ENCODE measurements at regions not wholly inside any gene's neighbourhood (a gene's known extent, or its start where the extent isn't known, plus 50 kb on each side); places are given as distances from the start of the nearest gene placed in this dataset.

GRCh38 chr6:163839296-163839695 is 424.8 kb downstream of the QKI start:
- WGBS, 2 donors (ENCODE audit: low coverage in 1 of 2) = 89 to 100% methylated on average over 3 to 5 of the region's 5 CpGs
- in situ Hi-C loops (cut with MboI; ENCODE audit: low pct_ligation_motif_present in 1 of 4, low pct_unique_long_range_greater_than_20kb in 1 of 4, low sequenced_read_pairs in 3 of 4) (no loop called here), intact Hi-C loops (cut with DNase I; ENCODE audit: low total_unique reads) (no loop called here)
- no peaks in the 10 kb centered on the region for H3K36me3 ChIP-seq
- H3K27me3 ChIP-seq = no peaks in the 10 kb centered on the region
- H3K4me3 ChIP-seq = no peak overlapping the region
- no peak for TF ChIP-seq POLR2A (IDR thresholded peaks at IDR 0.05)
- no peak for TF ChIP-seq POLR2AphosphoS5 (IDR thresholded peaks at IDR 0.05)
- TF ChIP-seq CTCF (IDR thresholded peaks at IDR 0.05) = no peak
- TF ChIP-seq EP300 (IDR thresholded peaks at IDR 0.05; ENCODE audit: low read depth) = no peak
- H3K4me1 ChIP-seq = peaks cover 0 to 8% (median 2%) of the 10 kb centered on the region in 4 donors
- no peak overlapping the region for H3K27ac ChIP-seq
- no peaks in the 10 kb centered on the region for H3K9me3 ChIP-seq
- no peak for DNase-seq

GRCh38 chr6:163837691-163838431 is 423.3 kb downstream of the QKI start:
- Histone ChIP-seq H3K4me3 (peak overlapping the region in 1 of 4 donors; percentile 21), H3K4me1 (peaks cover 0 to 8% (median 2%) of the 10 kb centered on the region in 4 donors)
- TF ChIP-seq EP300 (IDR thresholded peaks at IDR 0.05; ENCODE audit: low read depth) (no peak), POLR2AphosphoS5 (IDR thresholded peaks at IDR 0.05) (no peak), POLR2A (IDR thresholded peaks at IDR 0.05) (no peak)

GRCh38 chr6:163836876-163837690 is 422.6 kb downstream of the QKI start:
- no peaks in the 10 kb centered on the region for H3K9me3 ChIP-seq
- H3K27me3 ChIP-seq = no peaks in the 10 kb centered on the region
- 71 to 75% methylated on average over 4 to 8 of the region's 8 CpGs for WGBS, 2 donors (ENCODE audit: low coverage in 1 of 2)
- intact Hi-C loops (cut with DNase I; ENCODE audit: low total_unique reads) = no loop called here
- H3K27ac ChIP-seq = peak overlapping the region in 1 of 4 donors; percentile 26
- H3K36me3 ChIP-seq = no peaks in the 10 kb centered on the region
- H3K4me1 ChIP-seq = peaks cover 0 to 8% (median 2%) of the 10 kb centered on the region in 4 donors
- in situ Hi-C loops (cut with MboI; ENCODE audit: low pct_ligation_motif_present in 1 of 4, low pct_unique_long_range_greater_than_20kb in 1 of 4, low sequenced_read_pairs in 3 of 4) = no loop called here
- no peak for DNase-seq
- H3K4me3 ChIP-seq = peak overlapping the region in 1 of 4 donors; percentile 21
- TF ChIP-seq POLR2AphosphoS5 (IDR thresholded peaks at IDR 0.05) = no peak
- no peak for TF ChIP-seq EP300 (IDR thresholded peaks at IDR 0.05; ENCODE audit: low read depth)
- TF ChIP-seq CTCF (IDR thresholded peaks at IDR 0.05) = no peak
- no peak for TF ChIP-seq POLR2A (IDR thresholded peaks at IDR 0.05)

More at GRCh38 chr6:163837691-163838431, 423.3 kb downstream of the QKI start:
- DNase-seq = no peak
- H3K27me3 ChIP-seq = no peaks in the 10 kb centered on the region
- H3K9me3 ChIP-seq = no peaks in the 10 kb centered on the region
- intact Hi-C loops (cut with DNase I; ENCODE audit: low total_unique reads) = no loop called here
- in situ Hi-C loops (cut with MboI; ENCODE audit: low pct_ligation_motif_present in 1 of 4, low pct_unique_long_range_greater_than_20kb in 1 of 4, low sequenced_read_pairs in 3 of 4) = no loop called here
- H3K27ac ChIP-seq = peak overlapping the region in 1 of 4 donors; percentile 26
- WGBS, 2 donors (ENCODE audit: low coverage in 1 of 2) = 14 to 30% methylated on average over 4 to 16 of the region's 17 CpGs
- no peaks in the 10 kb centered on the region for H3K36me3 ChIP-seq

- H3K9me3 ChIP-seq = no peaks in the 10 kb centered on the region
- 77 to 84% methylated on average over 9 to 13 of the region's 13 CpGs for WGBS, 2 donors (ENCODE audit: low coverage in 1 of 2)
- intact Hi-C loops (cut with DNase I; ENCODE audit: low total_unique reads) = no loop called here
- in situ Hi-C loops (cut with MboI; ENCODE audit: low pct_ligation_motif_present in 1 of 4, low pct_unique_long_range_greater_than_20kb in 1 of 4, low sequenced_read_pairs in 3 of 4) = no loop called here
- no peaks in the 10 kb centered on the region for H3K27me3 ChIP-seq
- no peak for DNase-seq
- peaks cover 0 to 8% (median 2%) of the 10 kb centered on the region in 4 donors for H3K4me1 ChIP-seq
- H3K36me3 ChIP-seq = no peaks in the 10 kb centered on the region
- no peak overlapping the region for H3K4me3 ChIP-seq
- TF ChIP-seq CTCF (IDR thresholded peaks at IDR 0.05) = no peak
- no peak for TF ChIP-seq POLR2AphosphoS5 (IDR thresholded peaks at IDR 0.05)
- no peak for TF ChIP-seq POLR2A (IDR thresholded peaks at IDR 0.05)
- H3K27ac ChIP-seq = no peak overlapping the region
These were observed 421.1 kb downstream of the QKI start for GRCh38 chr6:163835439-163836171.
